Endothelial cell (in vitro differentiated cells): ENCODE measurements at regions not wholly inside any gene's neighbourhood (a gene's known extent, or its start where the extent isn't known, plus 50 kb on each side); places are given as distances from the start of the nearest gene placed in this dataset.

Experiments
- DNase-seq: peaks from one replicate; pipeline ENCODE4 v3.0.0; 2021; ENCODE audit warnings: low spot score
- H3K27ac Mint-ChIP-seq: one replicate; pipeline ENCODE4 v1.8.0; 2021; ENCODE audit warnings: mixed read lengths, inconsistent platforms; ENCODE audit not compliant: unreplicated experiment
- H3K27me3 Mint-ChIP-seq: one replicate; pipeline ENCODE4 v1.8.0; 2021; ENCODE audit warnings: mild to moderate bottlenecking, moderate library complexity, mixed read lengths, inconsistent platforms; ENCODE audit not compliant: unreplicated experiment
- H3K36me3 Mint-ChIP-seq: one replicate; pipeline ENCODE4 v1.8.0; 2021; ENCODE audit warnings: mild to moderate bottlenecking, low read depth, mixed read lengths, inconsistent platforms; ENCODE audit not compliant: unreplicated experiment
- H3K4me1 Mint-ChIP-seq: one replicate; pipeline ENCODE4 v1.8.0; 2021; ENCODE audit warnings: mild to moderate bottlenecking, mixed read lengths, inconsistent platforms; ENCODE audit not compliant: unreplicated experiment
- H3K4me3 Mint-ChIP-seq: one replicate; pipeline ENCODE4 v1.8.0; 2021; ENCODE audit warnings: mild to moderate bottlenecking, mixed read lengths, inconsistent platforms; ENCODE audit not compliant: unreplicated experiment
- H3K9me3 Mint-ChIP-seq: one replicate; pipeline ENCODE4 v1.8.0; 2021; ENCODE audit warnings: mixed read lengths, inconsistent platforms; ENCODE audit not compliant: unreplicated experiment
- TF ChIP-seq, protein P1 (sequence below): fragments of 200-600 bp; sonication (generic); IDR thresholded peaks from one replicate; pipeline ENCODE4 v1.5.0; 2021; ENCODE audit warnings: antibody characterized with exemption; ENCODE audit not compliant: unreplicated experiment

DNA sequence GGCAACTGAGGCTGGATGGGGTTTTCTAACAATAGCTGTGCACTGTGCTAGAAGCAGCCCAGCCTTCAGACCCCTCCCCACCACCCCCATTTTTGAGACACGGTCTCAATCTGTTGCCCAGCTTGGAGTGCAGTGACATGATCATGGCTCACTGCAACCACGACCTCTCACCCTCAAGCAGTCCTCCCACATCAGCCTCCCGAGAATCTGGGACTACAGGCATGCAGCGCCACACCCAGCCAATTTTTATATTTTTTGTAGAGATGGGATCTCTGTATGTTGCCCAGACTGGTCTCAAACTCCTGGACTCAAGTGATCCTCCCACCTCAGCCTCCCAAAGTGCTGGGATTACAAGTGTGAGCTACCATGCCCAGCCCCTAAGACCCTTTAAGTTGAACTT lies 182.5 kb downstream of the DRD1 start:
- H3K36me3 Mint-ChIP-seq, result no peaks in the 10 kb centered on the region
- TF ChIP-seq, protein P1, sequence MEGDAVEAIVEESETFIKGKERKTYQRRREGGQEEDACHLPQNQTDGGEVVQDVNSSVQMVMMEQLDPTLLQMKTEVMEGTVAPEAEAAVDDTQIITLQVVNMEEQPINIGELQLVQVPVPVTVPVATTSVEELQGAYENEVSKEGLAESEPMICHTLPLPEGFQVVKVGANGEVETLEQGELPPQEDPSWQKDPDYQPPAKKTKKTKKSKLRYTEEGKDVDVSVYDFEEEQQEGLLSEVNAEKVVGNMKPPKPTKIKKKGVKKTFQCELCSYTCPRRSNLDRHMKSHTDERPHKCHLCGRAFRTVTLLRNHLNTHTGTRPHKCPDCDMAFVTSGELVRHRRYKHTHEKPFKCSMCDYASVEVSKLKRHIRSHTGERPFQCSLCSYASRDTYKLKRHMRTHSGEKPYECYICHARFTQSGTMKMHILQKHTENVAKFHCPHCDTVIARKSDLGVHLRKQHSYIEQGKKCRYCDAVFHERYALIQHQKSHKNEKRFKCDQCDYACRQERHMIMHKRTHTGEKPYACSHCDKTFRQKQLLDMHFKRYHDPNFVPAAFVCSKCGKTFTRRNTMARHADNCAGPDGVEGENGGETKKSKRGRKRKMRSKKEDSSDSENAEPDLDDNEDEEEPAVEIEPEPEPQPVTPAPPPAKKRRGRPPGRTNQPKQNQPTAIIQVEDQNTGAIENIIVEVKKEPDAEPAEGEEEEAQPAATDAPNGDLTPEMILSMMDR, result no peak
- H3K27me3 Mint-ChIP-seq, result peaks cover 3% of the 10 kb centered on the region
- H3K4me3 Mint-ChIP-seq, result no peak overlapping the region
- DNase-seq, result no peak
- no peak overlapping the region for H3K27ac Mint-ChIP-seq
- H3K9me3 Mint-ChIP-seq, result no peaks in the 10 kb centered on the region
- no peaks in the 10 kb centered on the region for H3K4me1 Mint-ChIP-seq

DNA sequence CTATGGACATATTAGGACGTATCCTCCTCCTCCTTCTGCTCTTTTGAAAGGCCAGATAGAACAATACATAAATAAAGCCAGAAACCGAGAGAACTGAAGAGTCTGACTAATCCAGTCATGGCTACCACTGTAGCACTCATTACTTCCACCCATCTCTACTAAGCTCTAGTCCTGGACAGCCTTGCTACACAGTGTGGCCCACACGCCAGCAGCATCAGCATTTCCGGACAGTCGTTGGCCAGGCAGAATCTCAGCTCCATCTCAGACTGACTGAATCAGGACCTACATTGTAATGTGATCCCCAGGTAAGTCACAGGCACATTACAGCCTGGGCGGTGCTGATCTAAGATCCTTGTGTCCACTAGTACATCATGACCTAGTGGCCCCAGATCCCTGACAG lies 182.9 kb downstream of the DRD1 start:
- Mint-ChIP-seq H3K4me3 (no peak overlapping the region), H3K27ac (no peak overlapping the region), H3K27me3 (peaks cover 3% of the 10 kb centered on the region), H3K9me3 (no peaks in the 10 kb centered on the region), H3K4me1 (no peaks in the 10 kb centered on the region), H3K36me3 (no peaks in the 10 kb centered on the region)
- DNase-seq, result no peak
- TF ChIP-seq, protein P1, result no peak

GRCh38 chr5:175257847-175258194 lies 186.2 kb downstream of the DRD1 start:
- H3K36me3 Mint-ChIP-seq, result no peaks in the 10 kb centered on the region
- TF ChIP-seq, protein P1, result no peak
- H3K4me3 Mint-ChIP-seq, result no peak overlapping the region

GRCh38 chr5:175257128-175257846 lies 186.7 kb downstream of the DRD1 start:
- no peaks in the 10 kb centered on the region for H3K4me1 Mint-ChIP-seq
- DNase-seq, result no peak
- no peak overlapping the region for H3K27ac Mint-ChIP-seq
- peaks cover 6% of the 10 kb centered on the region for H3K27me3 Mint-ChIP-seq
- TF ChIP-seq, protein P1, result no peak
- H3K9me3 Mint-ChIP-seq, result no peaks in the 10 kb centered on the region
- H3K36me3 Mint-ChIP-seq, result no peaks in the 10 kb centered on the region
- no peak overlapping the region for H3K4me3 Mint-ChIP-seq

More at GRCh38 chr5:175257847-175258194, 186.2 kb downstream of the DRD1 start:
- Mint-ChIP-seq H3K4me1 (no peaks in the 10 kb centered on the region), H3K27ac (no peak overlapping the region), H3K9me3 (no peaks in the 10 kb centered on the region), H3K27me3 (peaks cover 3% of the 10 kb centered on the region)
- DNase-seq, result no peak

DNA sequence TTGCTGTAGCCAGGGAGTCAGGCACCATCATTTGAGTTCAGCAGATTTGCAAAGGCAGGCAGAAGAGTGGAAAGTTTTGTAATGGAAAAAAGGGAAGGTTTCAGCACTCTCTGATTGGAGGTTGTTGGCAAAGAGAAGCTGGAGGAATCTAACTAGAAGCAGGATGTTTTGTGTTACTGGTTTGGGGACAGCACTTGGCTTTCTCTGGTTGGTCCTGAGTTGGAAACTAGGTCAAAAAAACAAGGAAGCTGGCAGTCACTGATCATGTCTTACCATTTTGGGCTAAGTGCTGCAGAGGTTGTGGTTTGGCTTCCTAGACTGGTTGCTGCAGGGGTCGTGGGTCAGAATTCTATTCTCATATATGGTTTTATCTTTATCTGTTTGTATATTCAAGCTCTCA lies 189.8 kb downstream of the DRD1 start:
- Mint-ChIP-seq H3K4me1 (peaks cover 3% of the 10 kb centered on the region), H3K36me3 (no peaks in the 10 kb centered on the region), H3K4me3 (no peak overlapping the region), H3K27ac (no peak overlapping the region), H3K27me3 (peaks cover 4% of the 10 kb centered on the region), H3K9me3 (no peaks in the 10 kb centered on the region)
- TF ChIP-seq, protein P1, result no peak
- no peak for DNase-seq
